ENCODE measurements at regions not wholly inside any gene's neighbourhood (a gene's known extent, or its start where the extent isn't known, plus 50 kb on each side); places are given as distances from the start of the nearest gene placed in this dataset.

DNA sequence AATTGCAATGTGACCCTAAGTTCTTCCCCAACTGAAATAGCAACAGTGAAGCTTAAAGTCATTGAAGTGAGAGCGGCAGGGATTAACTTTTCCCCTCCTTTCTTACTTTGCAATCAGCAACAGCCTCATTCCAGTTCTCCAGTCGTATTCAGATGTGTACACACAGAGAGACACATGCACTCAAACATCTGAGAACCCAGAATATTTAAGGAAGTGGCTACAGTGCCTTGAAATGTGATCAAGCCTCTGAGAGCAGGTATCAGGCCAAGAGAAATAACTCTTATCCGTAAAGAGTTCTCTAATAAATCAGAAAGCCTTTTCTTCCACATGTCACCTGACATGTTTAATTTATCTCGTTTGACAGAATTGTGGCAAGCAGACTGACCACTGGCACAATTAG is 388.9 kb upstream of the NPVF start:
- Histone ChIP-seq H3K4me1 (ENCODE audit: control insufficient read depth, insufficient read depth, low read length) (peaks cover 4% of the 10 kb centered on the region), H3K9me3 (ENCODE audit: control insufficient read depth in 2 of 2, low read length in 2 of 2) (no peaks in the 10 kb centered on the region), H3K4me3 (ENCODE audit: low read length in 2 of 2) (no peak overlapping the region), H3K9ac (ENCODE audit: low read length in 2 of 2) (no peak overlapping the region), H3K27ac (ENCODE audit: low read length) (no peak overlapping the region), H3K27me3 (ENCODE audit: control insufficient read depth in 1 of 2, insufficient read depth in 2 of 2, low read length in 2 of 2) (no peaks in the 10 kb centered on the region), H3K36me3 (ENCODE audit: control insufficient read depth in 2 of 2, insufficient read depth in 2 of 2, low read length in 2 of 2) (no peaks in the 10 kb centered on the region)

DNA sequence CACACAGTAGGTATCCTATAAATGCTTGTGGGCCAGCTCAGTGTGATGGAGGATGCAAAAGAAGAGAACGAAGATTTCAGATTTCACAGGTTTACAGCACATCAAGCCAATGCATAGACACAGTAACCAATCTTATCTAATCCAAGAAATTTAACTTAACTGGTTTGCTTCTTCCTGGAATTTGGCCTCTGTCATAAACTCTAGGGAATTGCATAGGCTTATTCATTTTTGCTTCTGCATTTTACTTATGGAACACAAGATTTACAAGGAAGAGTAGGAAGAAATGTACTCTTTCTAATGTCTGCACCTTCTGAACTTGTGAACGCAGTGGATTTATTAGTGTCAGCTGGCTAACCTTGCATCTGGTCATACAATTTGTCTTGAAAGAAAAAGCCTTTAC is 389.4 kb upstream of the NPVF start:
- H3K27ac ChIP-seq (ENCODE audit: low read length): no peak overlapping the region

DNA sequence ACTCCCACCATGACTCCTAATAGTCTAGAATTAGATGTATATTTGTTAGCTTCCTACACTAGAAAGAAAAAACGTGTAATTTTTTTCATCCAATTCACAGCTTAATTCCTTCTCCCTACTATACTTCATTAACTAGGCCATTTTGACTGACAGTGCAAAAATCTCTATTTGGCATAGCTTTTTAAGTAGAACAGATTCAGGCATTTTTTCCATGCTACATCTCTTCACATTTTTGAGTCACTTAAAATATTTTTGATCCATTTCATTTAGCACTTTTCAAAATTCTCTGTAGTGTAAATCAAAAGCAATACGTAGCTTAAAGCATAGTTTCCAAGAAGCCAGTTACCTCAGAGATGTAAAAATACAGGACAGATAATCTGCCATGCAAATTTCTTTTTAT is 391.1 kb upstream of the NPVF start:
- no peaks in the 10 kb centered on the region for H3K36me3 ChIP-seq (ENCODE audit: control insufficient read depth in 2 of 2, insufficient read depth in 2 of 2, low read length in 2 of 2)
- no peak overlapping the region for H3K4me3 ChIP-seq (ENCODE audit: low read length in 2 of 2)
- no peak overlapping the region for H3K9ac ChIP-seq (ENCODE audit: low read length in 2 of 2)
- peaks cover 4% of the 10 kb centered on the region for H3K4me1 ChIP-seq (ENCODE audit: control insufficient read depth, insufficient read depth, low read length)
- no peaks in the 10 kb centered on the region for H3K9me3 ChIP-seq (ENCODE audit: control insufficient read depth in 2 of 2, low read length in 2 of 2)
- H3K27me3 ChIP-seq (ENCODE audit: control insufficient read depth in 1 of 2, insufficient read depth in 2 of 2, low read length in 2 of 2): no peaks in the 10 kb centered on the region
- no peak overlapping the region for H3K27ac ChIP-seq (ENCODE audit: low read length)

More for the DNA sequence above, 389.4 kb upstream of the NPVF start:
- Histone ChIP-seq H3K9ac (ENCODE audit: low read length in 2 of 2) (no peak overlapping the region), H3K4me3 (ENCODE audit: low read length in 2 of 2) (no peak overlapping the region), H3K27me3 (ENCODE audit: control insufficient read depth in 1 of 2, insufficient read depth in 2 of 2, low read length in 2 of 2) (no peaks in the 10 kb centered on the region), H3K36me3 (ENCODE audit: control insufficient read depth in 2 of 2, insufficient read depth in 2 of 2, low read length in 2 of 2) (no peaks in the 10 kb centered on the region), H3K9me3 (ENCODE audit: control insufficient read depth in 2 of 2, low read length in 2 of 2) (no peaks in the 10 kb centered on the region), H3K4me1 (ENCODE audit: control insufficient read depth, insufficient read depth, low read length) (peaks cover 4% of the 10 kb centered on the region)

DNA sequence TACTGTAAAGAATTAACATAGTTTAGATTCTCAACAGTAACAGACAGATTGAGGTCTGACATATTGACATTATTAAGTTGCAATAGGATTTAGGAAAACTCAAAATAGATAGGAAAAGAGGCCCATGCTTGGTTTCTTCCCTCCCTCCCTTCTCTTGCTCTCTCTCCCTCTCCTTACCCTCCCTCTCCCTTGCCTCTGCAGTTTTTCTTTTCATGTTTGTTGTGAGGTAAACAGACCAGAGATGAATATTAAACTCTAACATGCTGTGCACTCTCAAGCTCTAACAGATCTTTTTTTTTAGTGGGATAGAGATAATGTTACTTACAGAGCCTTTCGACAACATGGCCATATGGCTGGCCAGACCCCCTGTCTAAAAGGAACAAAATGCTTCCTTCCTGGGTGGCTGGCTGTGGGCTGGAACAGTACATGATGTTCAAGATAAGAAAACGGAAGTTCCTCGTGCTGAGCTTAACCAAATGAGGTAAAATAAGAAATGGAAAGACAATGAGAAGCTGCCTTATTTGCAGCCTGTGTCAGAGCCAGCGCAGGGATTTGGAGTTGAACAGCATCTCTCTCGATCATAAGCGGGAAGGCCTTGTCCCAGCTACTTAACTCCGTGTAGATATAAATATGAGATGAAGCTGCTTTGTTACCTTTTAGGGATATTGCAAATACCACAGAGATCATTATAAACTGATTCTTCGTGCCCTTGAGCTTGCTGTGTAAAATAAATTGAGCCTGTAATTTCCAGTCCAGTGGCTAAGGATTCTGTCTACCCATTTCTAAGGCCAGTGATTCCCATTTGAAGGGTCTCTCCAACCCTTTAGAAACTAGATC is 391.9 kb upstream of the NPVF start:
- H3K36me3 ChIP-seq (ENCODE audit: control insufficient read depth in 2 of 2, insufficient read depth in 2 of 2, low read length in 2 of 2): no peaks in the 10 kb centered on the region
- no peak overlapping the region for H3K27ac ChIP-seq (ENCODE audit: low read length)
- no peak overlapping the region for H3K4me3 ChIP-seq (ENCODE audit: low read length in 2 of 2)
- no peak overlapping the region for H3K9ac ChIP-seq (ENCODE audit: low read length in 2 of 2)
- peaks cover 4% of the 10 kb centered on the region for H3K4me1 ChIP-seq (ENCODE audit: control insufficient read depth, insufficient read depth, low read length)
- H3K9me3 ChIP-seq (ENCODE audit: control insufficient read depth in 2 of 2, low read length in 2 of 2): no peaks in the 10 kb centered on the region
- no peaks in the 10 kb centered on the region for H3K27me3 ChIP-seq (ENCODE audit: control insufficient read depth in 1 of 2, insufficient read depth in 2 of 2, low read length in 2 of 2)

DNA sequence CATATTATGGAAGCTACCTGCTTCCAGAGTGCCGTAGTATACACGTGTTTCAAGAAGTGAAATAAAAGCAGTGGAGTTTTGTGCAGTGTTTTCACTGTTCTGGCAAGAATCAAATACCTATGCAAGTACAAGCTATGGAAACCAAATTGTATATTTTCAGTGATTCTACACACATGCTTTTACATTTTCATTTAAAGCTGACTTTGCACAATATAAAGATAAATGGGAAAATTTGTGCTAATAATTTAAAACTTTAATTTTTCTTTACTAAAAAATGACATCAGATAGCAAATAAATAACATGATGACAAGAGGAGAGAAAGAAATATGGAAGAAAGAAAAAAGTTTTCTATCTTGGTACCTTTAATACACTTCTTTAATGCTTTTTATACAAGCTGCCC is 393.7 kb upstream of the NPVF start:
- Histone ChIP-seq H3K9me3 (ENCODE audit: control insufficient read depth in 2 of 2, low read length in 2 of 2) (no peaks in the 10 kb centered on the region), H3K36me3 (ENCODE audit: control insufficient read depth in 2 of 2, insufficient read depth in 2 of 2, low read length in 2 of 2) (no peaks in the 10 kb centered on the region), H3K9ac (ENCODE audit: low read length in 2 of 2) (no peak overlapping the region), H3K27ac (ENCODE audit: low read length) (no peak overlapping the region), H3K4me1 (ENCODE audit: control insufficient read depth, insufficient read depth, low read length) (no peaks in the 10 kb centered on the region), H3K27me3 (ENCODE audit: control insufficient read depth in 1 of 2, insufficient read depth in 2 of 2, low read length in 2 of 2) (no peaks in the 10 kb centered on the region), H3K4me3 (ENCODE audit: low read length in 2 of 2) (no peak overlapping the region)

DNA sequence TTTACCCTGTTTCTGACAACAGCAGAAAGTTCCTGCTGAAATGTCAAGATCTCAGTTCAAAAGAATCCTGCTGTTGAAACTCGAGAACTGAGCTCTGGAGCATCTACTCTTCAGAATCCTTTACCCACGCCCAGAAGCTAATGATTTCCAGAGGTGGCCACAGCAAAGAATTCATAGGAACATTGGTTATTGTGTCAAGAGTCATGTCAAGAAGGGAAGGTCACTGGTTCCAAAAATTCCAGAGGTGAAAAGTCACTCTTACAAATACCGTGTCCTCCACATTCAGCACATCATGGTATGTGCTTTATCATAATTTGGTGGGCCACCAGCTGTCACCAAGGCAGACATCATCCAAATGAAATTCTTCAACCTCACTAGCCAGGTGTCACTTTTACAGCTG is 394.4 kb upstream of the NPVF start:
- Histone ChIP-seq H3K4me1 (ENCODE audit: control insufficient read depth, insufficient read depth, low read length) (no peaks in the 10 kb centered on the region), H3K27me3 (ENCODE audit: control insufficient read depth in 1 of 2, insufficient read depth in 2 of 2, low read length in 2 of 2) (no peaks in the 10 kb centered on the region), H3K36me3 (ENCODE audit: control insufficient read depth in 2 of 2, insufficient read depth in 2 of 2, low read length in 2 of 2) (no peaks in the 10 kb centered on the region), H3K9me3 (ENCODE audit: control insufficient read depth in 2 of 2, low read length in 2 of 2) (no peaks in the 10 kb centered on the region), H3K9ac (ENCODE audit: low read length in 2 of 2) (no peak overlapping the region), H3K27ac (ENCODE audit: low read length) (no peak overlapping the region), H3K4me3 (ENCODE audit: low read length in 2 of 2) (no peak overlapping the region)

DNA sequence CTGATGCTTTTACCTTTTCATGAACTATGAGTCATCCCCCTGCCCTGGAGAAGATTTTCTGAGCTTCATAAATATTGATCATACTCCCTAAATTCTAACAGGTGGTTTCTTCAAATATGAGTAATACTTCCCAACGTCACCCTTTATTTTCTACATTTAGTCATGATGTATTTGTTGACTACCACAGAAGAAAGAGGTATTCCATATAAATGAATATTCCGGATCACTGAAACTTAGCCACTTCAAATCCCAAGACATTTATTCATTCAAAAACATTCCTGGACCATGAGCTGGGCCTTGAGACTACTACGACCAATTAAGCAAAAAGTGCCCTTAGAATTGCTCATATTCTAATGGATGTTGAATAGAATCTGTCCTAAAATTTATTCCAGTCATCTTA is 395.8 kb upstream of the NPVF start:
- no peaks in the 10 kb centered on the region for H3K4me1 ChIP-seq (ENCODE audit: control insufficient read depth, insufficient read depth, low read length)
- H3K9me3 ChIP-seq (ENCODE audit: control insufficient read depth in 2 of 2, low read length in 2 of 2): no peaks in the 10 kb centered on the region
- no peak overlapping the region for H3K4me3 ChIP-seq (ENCODE audit: low read length in 2 of 2)
- H3K27me3 ChIP-seq (ENCODE audit: control insufficient read depth in 1 of 2, insufficient read depth in 2 of 2, low read length in 2 of 2): no peaks in the 10 kb centered on the region
- H3K36me3 ChIP-seq (ENCODE audit: control insufficient read depth in 2 of 2, insufficient read depth in 2 of 2, low read length in 2 of 2): no peaks in the 10 kb centered on the region
- H3K9ac ChIP-seq (ENCODE audit: low read length in 2 of 2): no peak overlapping the region
- no peak overlapping the region for H3K27ac ChIP-seq (ENCODE audit: low read length)

DNA sequence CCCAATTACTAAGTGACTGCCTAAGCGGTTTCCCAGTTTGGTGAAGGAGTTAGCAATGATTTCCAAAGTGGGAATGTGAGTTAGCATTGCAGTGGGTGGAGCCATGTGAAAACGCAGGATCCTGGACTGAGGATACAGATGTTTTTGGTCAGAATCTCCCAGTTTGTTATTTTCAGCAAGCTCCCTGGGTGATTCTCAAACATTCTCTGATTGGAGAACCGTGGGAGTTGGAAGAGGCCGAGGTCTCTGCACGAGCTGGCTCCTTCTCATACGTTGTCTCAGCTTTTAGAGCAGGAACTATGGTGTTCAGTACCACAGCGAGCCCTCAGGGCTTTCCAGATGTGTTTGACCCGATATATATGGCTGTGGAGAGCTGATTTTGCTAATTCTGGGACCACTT is 396.5 kb upstream of the NPVF start:
- H3K27ac ChIP-seq (ENCODE audit: low read length): no peak overlapping the region
- H3K27me3 ChIP-seq (ENCODE audit: control insufficient read depth in 1 of 2, insufficient read depth in 2 of 2, low read length in 2 of 2): no peaks in the 10 kb centered on the region
- H3K9me3 ChIP-seq (ENCODE audit: control insufficient read depth in 2 of 2, low read length in 2 of 2): no peaks in the 10 kb centered on the region
- H3K4me3 ChIP-seq (ENCODE audit: low read length in 2 of 2): no peak overlapping the region
- H3K9ac ChIP-seq (ENCODE audit: low read length in 2 of 2): no peak overlapping the region
- H3K36me3 ChIP-seq (ENCODE audit: control insufficient read depth in 2 of 2, insufficient read depth in 2 of 2, low read length in 2 of 2): no peaks in the 10 kb centered on the region
- H3K4me1 ChIP-seq (ENCODE audit: control insufficient read depth, insufficient read depth, low read length): no peaks in the 10 kb centered on the region

DNA sequence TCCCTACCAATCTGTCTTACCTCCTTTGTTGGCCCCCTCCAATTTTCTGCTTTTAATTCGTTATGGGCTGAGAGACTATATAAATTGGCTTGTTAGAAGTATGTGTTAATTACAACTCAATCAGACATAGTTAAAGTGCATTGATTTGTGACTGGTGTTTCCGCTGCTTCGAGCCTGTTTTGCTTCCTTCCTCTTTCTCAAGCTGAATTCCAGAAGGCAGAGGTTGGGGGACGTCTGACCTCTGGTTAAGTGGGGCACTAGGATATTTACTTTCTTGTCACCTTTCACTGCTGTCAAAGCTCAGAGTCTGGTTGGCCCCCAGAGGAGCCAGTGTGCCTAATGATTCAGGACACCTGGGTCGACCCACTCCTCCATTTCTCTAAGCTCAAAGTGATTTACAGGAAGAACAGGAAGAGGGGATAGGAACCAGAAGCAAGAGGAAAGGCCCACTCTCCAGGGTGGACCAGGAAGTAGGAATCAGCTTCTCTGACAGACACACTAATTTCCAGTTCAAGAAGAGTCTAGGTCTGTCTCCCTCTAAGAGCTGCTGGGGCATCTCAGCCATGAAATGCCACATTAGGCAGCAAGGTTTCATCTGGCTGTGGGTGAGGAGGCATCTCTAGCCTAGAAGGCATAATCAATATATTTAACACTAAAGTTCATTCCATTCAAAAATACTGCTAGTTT is 397.2 kb upstream of the NPVF start:
- Histone ChIP-seq H3K9ac (ENCODE audit: low read length in 2 of 2) (no peak overlapping the region), H3K4me3 (ENCODE audit: low read length in 2 of 2) (no peak overlapping the region), H3K4me1 (ENCODE audit: control insufficient read depth, insufficient read depth, low read length) (no peaks in the 10 kb centered on the region), H3K27me3 (ENCODE audit: control insufficient read depth in 1 of 2, insufficient read depth in 2 of 2, low read length in 2 of 2) (no peaks in the 10 kb centered on the region), H3K36me3 (ENCODE audit: control insufficient read depth in 2 of 2, insufficient read depth in 2 of 2, low read length in 2 of 2) (no peaks in the 10 kb centered on the region), H3K9me3 (ENCODE audit: control insufficient read depth in 2 of 2, low read length in 2 of 2) (no peaks in the 10 kb centered on the region), H3K27ac (ENCODE audit: low read length) (no peak overlapping the region)

DNA sequence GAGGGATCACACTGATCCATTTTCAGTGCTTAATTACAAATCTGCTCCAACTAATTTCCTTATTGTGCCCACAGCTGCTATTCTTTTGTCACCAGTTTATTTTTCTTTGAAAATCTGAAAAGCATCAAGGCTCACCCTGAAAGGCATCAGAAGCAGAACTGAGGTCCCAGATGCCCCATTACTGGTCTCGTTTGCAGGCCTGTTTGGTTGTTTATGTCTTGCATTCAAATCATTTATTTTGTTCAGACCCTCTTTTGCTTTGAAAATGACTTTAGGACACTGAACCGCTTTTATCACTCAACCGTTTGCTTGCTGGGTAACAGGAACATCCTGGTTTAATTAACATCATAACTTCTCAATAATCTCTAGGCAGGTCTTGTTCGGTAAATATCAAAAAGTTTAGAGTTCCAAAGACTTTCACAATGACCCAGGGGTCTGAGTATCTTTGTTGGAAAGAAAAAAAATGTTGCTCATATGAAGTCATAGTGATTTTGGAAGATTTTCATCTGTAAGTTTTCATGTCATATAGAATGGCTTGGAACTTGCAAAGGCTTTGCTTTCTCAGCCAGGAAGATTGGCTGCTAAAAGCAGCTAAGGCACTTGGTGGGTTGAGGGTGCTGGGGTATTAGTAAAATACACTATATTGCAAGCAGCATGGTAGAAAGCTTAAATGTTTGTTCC is 398.3 kb upstream of the NPVF start:
- Histone ChIP-seq H3K27me3 (ENCODE audit: control insufficient read depth in 1 of 2, insufficient read depth in 2 of 2, low read length in 2 of 2) (no peaks in the 10 kb centered on the region), H3K4me3 (ENCODE audit: low read length in 2 of 2) (no peak overlapping the region), H3K36me3 (ENCODE audit: control insufficient read depth in 2 of 2, insufficient read depth in 2 of 2, low read length in 2 of 2) (no peaks in the 10 kb centered on the region), H3K4me1 (ENCODE audit: control insufficient read depth, insufficient read depth, low read length) (no peaks in the 10 kb centered on the region), H3K9me3 (ENCODE audit: control insufficient read depth in 2 of 2, low read length in 2 of 2) (no peaks in the 10 kb centered on the region), H3K27ac (ENCODE audit: low read length) (no peak overlapping the region), H3K9ac (ENCODE audit: low read length in 2 of 2) (no peak overlapping the region)

DNA sequence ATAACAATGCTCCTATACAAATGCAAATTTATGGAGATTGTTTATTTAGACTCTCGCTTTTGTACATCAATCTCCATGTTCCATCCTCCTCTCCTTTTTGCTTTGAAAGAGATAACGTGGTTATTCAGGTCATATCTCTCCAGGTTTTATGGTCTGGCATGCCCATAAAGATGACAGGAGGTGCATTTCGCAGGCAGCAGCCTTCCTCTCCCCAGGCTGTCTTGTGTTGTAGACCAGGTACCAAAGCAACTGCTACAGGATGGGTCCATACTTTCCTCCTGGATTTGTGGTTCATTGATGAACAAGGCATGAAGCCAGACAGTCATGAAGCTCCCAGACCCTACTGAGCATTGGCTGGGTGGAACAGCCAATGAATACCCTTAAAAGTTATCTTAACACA is 400.2 kb upstream of the NPVF start:
- Histone ChIP-seq H3K27me3 (ENCODE audit: control insufficient read depth in 1 of 2, insufficient read depth in 2 of 2, low read length in 2 of 2) (no peaks in the 10 kb centered on the region), H3K27ac (ENCODE audit: low read length) (no peak overlapping the region), H3K9me3 (ENCODE audit: control insufficient read depth in 2 of 2, low read length in 2 of 2) (no peaks in the 10 kb centered on the region), H3K4me3 (ENCODE audit: low read length in 2 of 2) (no peak overlapping the region), H3K36me3 (ENCODE audit: control insufficient read depth in 2 of 2, insufficient read depth in 2 of 2, low read length in 2 of 2) (no peaks in the 10 kb centered on the region), H3K9ac (ENCODE audit: low read length in 2 of 2) (no peak overlapping the region), H3K4me1 (ENCODE audit: control insufficient read depth, insufficient read depth, low read length) (no peaks in the 10 kb centered on the region)

All from stomach smooth muscle (tissue), 2 donors.